ENCODE measurements at regions not wholly inside any gene's neighbourhood (a gene's known extent, or its start where the extent isn't known, plus 50 kb on each side); places are given as distances from the start of the nearest gene placed in this dataset.

DNA sequence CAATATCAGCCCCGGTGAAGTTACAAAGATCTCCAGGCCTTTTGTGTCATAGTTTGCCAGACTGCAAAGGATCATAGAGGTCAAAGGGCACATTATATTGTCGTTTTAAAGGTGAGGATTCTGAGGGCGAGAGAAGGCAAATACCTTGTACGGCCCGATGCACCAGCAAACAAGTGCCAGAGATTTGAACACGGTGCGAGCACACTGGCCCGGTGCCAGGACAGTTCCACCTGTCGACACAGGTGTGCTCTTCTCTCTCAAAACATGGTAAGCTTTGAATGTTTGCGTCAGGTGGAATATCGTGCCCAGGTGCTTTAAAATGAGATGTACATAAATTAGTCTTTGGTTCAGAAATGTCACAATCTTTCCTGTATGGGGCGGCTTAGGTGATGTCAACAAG, 776.1 kb upstream of the ID2 start:
- H3K9ac ChIP-seq (ENCODE audit: low read depth, low read length, poor library complexity, severe bottlenecking): no peak overlapping the region
- no peaks in the 10 kb centered on the region for H3K79me2 ChIP-seq (ENCODE audit: insufficient read depth, low read length)
- H3K27me3 ChIP-seq (ENCODE audit: insufficient read depth, low read length, poor library complexity, severe bottlenecking): no peaks in the 10 kb centered on the region
- no peak overlapping the region for H3K4me3 ChIP-seq (ENCODE audit: low read length, poor library complexity, severe bottlenecking)
- TF ChIP-seq, protein P1, sequence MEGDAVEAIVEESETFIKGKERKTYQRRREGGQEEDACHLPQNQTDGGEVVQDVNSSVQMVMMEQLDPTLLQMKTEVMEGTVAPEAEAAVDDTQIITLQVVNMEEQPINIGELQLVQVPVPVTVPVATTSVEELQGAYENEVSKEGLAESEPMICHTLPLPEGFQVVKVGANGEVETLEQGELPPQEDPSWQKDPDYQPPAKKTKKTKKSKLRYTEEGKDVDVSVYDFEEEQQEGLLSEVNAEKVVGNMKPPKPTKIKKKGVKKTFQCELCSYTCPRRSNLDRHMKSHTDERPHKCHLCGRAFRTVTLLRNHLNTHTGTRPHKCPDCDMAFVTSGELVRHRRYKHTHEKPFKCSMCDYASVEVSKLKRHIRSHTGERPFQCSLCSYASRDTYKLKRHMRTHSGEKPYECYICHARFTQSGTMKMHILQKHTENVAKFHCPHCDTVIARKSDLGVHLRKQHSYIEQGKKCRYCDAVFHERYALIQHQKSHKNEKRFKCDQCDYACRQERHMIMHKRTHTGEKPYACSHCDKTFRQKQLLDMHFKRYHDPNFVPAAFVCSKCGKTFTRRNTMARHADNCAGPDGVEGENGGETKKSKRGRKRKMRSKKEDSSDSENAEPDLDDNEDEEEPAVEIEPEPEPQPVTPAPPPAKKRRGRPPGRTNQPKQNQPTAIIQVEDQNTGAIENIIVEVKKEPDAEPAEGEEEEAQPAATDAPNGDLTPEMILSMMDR (conservative IDR thresholded peaks at IDR 0.05; ENCODE audit: low read length): no peak
- no peak for TF ChIP-seq EZH2phosphoT487 (IDR thresholded peaks at IDR 0.05; ENCODE audit: borderline replicate concordance)
- H3K9me3 ChIP-seq (ENCODE audit: insufficient read depth, low read depth, low read length): no peaks in the 10 kb centered on the region
- no peaks in the 10 kb centered on the region for H3K9me2 ChIP-seq (replicated peaks; ENCODE audit: low read depth, low read length)
- no peak overlapping the region for H3K4me2 ChIP-seq (ENCODE audit: low read depth, low read length, poor library complexity, severe bottlenecking)
- no peaks in the 10 kb centered on the region for H3K36me3 ChIP-seq (ENCODE audit: insufficient read depth, low read length)
- no peaks in the 10 kb centered on the region for H3F3A ChIP-seq (ENCODE audit: low read depth)
- no peak overlapping the region for H2AFZ ChIP-seq (ENCODE audit: low read length)
- no peaks in the 10 kb centered on the region for H4K20me1 ChIP-seq (ENCODE audit: insufficient read depth, low read length, poor library complexity, severe bottlenecking)
- peaks cover 10% of the 10 kb centered on the region for H3K4me1 ChIP-seq (ENCODE audit: insufficient read depth, low read length, poor library complexity, severe bottlenecking)

DNA sequence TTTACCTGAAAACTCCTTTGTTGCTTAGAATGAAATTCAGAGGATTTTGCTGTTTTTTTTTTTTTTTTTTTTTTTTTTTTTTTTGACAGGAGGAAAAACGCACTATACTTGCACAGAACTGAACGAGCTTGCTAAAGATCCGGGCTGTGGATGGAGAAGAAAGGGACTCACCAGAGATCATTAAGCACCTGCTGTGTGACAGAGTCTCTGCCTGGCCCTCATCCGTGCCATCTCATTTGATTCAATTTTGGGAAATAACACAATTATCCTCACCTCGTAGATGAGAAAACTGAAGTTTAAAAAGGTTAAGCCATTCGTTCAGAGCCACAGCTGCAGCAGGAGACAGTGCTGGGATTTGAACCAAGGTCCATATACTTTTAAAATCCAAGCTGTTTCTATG, 775.4 kb upstream of the ID2 start:
- no peak overlapping the region for H3K4me3 ChIP-seq (ENCODE audit: low read length, poor library complexity, severe bottlenecking)
- TF ChIP-seq, protein P1 (conservative IDR thresholded peaks at IDR 0.05; ENCODE audit: low read length): no peak
- no peak for TF ChIP-seq EZH2phosphoT487 (IDR thresholded peaks at IDR 0.05; ENCODE audit: borderline replicate concordance)

DNA sequence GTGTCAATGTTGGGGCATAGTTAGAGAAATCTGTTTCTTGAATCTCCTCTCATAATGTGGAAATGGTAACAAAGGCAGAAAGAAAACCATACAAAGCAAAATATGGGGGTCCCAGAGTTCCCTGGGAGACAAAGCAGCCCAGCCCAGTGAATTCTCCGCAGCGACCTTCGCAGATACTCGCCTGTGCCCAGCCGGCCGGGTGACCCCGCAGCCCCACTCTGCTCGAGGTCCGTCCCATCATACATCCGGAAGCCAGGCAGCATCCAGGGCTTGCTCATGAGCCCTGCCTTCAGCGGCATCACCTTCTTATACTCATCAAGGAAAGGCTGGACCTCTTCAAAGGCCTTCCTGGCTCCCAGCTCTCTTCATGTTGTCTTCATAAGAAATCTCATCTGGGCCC, 774.8 kb upstream of the ID2 start:
- H3F3A ChIP-seq (ENCODE audit: low read depth): no peaks in the 10 kb centered on the region
- H3K27me3 ChIP-seq (ENCODE audit: insufficient read depth, low read length, poor library complexity, severe bottlenecking): no peaks in the 10 kb centered on the region
- H3K79me2 ChIP-seq (ENCODE audit: insufficient read depth, low read length): no peaks in the 10 kb centered on the region
- no peaks in the 10 kb centered on the region for H3K9me3 ChIP-seq (ENCODE audit: insufficient read depth, low read depth, low read length)
- no peak overlapping the region for H2AFZ ChIP-seq (ENCODE audit: low read length)
- no peaks in the 10 kb centered on the region for H3K36me3 ChIP-seq (ENCODE audit: insufficient read depth, low read length)
- no peaks in the 10 kb centered on the region for H3K9me2 ChIP-seq (replicated peaks; ENCODE audit: low read depth, low read length)
- no peak overlapping the region for H3K4me2 ChIP-seq (ENCODE audit: low read depth, low read length, poor library complexity, severe bottlenecking)
- TF ChIP-seq, protein P1 (conservative IDR thresholded peaks at IDR 0.05; ENCODE audit: low read length): no peak
- no peak for TF ChIP-seq EZH2phosphoT487 (IDR thresholded peaks at IDR 0.05; ENCODE audit: borderline replicate concordance)
- H3K9ac ChIP-seq (ENCODE audit: low read depth, low read length, poor library complexity, severe bottlenecking): no peak overlapping the region
- no peaks in the 10 kb centered on the region for H4K20me1 ChIP-seq (ENCODE audit: insufficient read depth, low read length, poor library complexity, severe bottlenecking)
- no peaks in the 10 kb centered on the region for H3K4me1 ChIP-seq (ENCODE audit: insufficient read depth, low read length, poor library complexity, severe bottlenecking)
- H3K4me3 ChIP-seq (ENCODE audit: low read length, poor library complexity, severe bottlenecking): no peak overlapping the region

More for the DNA sequence above, 775.4 kb upstream of the ID2 start:
- Histone ChIP-seq H3K36me3 (ENCODE audit: insufficient read depth, low read length) (no peaks in the 10 kb centered on the region), H3K4me2 (ENCODE audit: low read depth, low read length, poor library complexity, severe bottlenecking) (no peak overlapping the region), H4K20me1 (ENCODE audit: insufficient read depth, low read length, poor library complexity, severe bottlenecking) (no peaks in the 10 kb centered on the region), H3K4me1 (ENCODE audit: insufficient read depth, low read length, poor library complexity, severe bottlenecking) (peaks cover 3% of the 10 kb centered on the region), H3F3A (ENCODE audit: low read depth) (no peaks in the 10 kb centered on the region), H3K9me2 (replicated peaks; ENCODE audit: low read depth, low read length) (no peaks in the 10 kb centered on the region), H3K9me3 (ENCODE audit: insufficient read depth, low read depth, low read length) (no peaks in the 10 kb centered on the region), H2AFZ (ENCODE audit: low read length) (no peak overlapping the region), H3K27me3 (ENCODE audit: insufficient read depth, low read length, poor library complexity, severe bottlenecking) (no peaks in the 10 kb centered on the region), H3K9ac (ENCODE audit: low read depth, low read length, poor library complexity, severe bottlenecking) (no peak overlapping the region), H3K79me2 (ENCODE audit: insufficient read depth, low read length) (no peaks in the 10 kb centered on the region)

All from Loucy (cell line).